ENCODE measurements at regions not wholly inside any gene's neighbourhood (a gene's known extent, or its start where the extent isn't known, plus 50 kb on each side); places are given as distances from the start of the nearest gene placed in this dataset.

DNA sequence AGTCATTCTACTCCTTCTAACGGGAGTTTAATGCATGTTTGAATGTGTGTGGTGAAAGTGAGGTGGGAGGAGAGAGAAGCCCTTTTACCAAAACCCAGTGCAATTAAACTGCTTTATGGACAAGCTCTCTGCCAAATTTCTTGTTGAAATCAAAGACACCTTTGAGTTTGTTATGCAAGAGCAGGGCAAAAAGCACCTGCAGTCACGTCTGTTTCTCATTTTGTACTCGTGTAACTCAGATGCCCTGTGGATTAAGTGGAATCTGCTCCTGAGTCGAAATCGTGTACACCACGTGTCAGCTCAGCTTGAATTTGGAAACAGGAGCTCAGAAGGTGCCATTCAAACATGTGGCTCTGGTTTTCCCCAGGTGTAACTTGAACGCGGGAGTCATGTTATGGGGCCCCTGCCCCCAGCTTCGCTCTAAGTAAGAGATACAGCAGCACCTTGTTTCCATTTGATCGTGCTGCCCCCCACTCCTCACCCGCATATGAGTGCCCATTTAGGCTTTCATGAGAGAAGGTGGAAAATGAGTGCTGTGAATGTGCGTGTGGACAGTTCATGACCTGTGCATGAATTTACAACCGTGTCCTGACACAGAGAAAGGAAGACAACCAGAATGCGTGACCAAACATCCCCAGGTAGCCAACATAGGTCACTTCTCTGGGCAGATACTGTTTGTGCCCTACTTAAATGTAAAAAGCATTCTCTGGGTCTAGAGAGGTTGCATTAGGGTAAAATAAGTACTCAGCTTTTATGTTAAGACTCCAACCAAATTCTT is 347.0 kb upstream of the SLC30A5 start:
- POLR2A ChIA-PET, result no interaction called here

DNA sequence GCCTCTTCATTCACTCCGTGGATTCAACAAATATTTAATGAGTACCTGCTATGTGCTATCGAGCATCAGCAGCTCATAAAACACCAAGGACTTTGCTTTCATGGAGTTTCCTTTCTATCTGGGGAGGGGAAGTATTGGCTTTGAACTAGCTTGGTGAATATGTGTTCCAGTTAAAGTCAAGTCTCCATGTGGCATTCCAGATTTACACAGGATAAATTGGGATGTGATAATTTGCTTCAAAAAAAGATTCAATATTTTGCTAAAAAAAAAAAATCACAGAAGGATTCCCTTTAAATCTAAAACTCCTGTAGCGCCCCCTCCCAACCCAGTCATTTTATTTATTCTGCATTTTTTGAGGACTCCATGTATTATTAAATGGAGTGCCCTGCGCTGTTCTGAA is 346.3 kb upstream of the SLC30A5 start:
- Mint-ChIP-seq H3K9me3 (peaks cover 5% of the 10 kb centered on the region), H3K27me3 (peaks cover 2% of the 10 kb centered on the region), H3K27ac (no peak overlapping the region), H3K4me3 (no peak overlapping the region), H3K36me3 (peaks cover 2% of the 10 kb centered on the region), H3K4me1 (peaks cover 5% of the 10 kb centered on the region)
- DNase-seq, result no peak
- no peak for ATAC-seq (ENCODE audit: low read depth)
- POLR2A ChIA-PET, result no interaction called here

More for the DNA sequence above, 347.0 kb upstream of the SLC30A5 start:
- no peak overlapping the region for H3K4me3 Mint-ChIP-seq
- no peak overlapping the region for H3K27ac Mint-ChIP-seq
- peaks cover 5% of the 10 kb centered on the region for H3K9me3 Mint-ChIP-seq
- ATAC-seq (ENCODE audit: low read depth) (no peak), DNase-seq (no peak)
- peaks cover 2% of the 10 kb centered on the region for H3K36me3 Mint-ChIP-seq
- H3K27me3 Mint-ChIP-seq, result peaks cover 2% of the 10 kb centered on the region
- H3K4me1 Mint-ChIP-seq, result peaks cover 5% of the 10 kb centered on the region

DNA sequence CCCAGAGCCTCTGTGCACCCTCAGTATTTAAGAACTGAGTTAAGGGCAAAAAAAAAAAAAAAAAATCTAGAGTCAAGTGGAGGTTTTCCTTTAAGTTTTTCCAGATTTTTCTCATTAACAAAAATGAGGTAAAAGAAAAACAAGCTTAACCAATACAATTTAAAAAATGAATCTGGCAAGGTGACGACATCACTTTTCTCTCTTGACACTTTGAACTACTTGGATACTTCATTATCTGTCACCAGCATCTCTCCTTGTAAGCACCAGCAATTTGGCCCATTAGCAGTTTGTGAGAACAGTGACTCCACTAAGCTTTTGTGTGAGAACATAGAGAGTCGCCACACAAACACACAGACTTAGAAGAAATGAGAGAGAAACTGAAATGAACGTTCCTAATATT is 345.7 kb upstream of the SLC30A5 start:
- H3K36me3 Mint-ChIP-seq, result peaks cover 2% of the 10 kb centered on the region
- no peak for DNase-seq
- no peak for ATAC-seq (ENCODE audit: low read depth)
- no peak overlapping the region for H3K4me3 Mint-ChIP-seq
- H3K27ac Mint-ChIP-seq, result no peak overlapping the region
- peaks cover 5% of the 10 kb centered on the region for H3K4me1 Mint-ChIP-seq
- peaks cover 5% of the 10 kb centered on the region for H3K9me3 Mint-ChIP-seq
- peaks cover 2% of the 10 kb centered on the region for H3K27me3 Mint-ChIP-seq
- POLR2A ChIA-PET, result no interaction called here

DNA sequence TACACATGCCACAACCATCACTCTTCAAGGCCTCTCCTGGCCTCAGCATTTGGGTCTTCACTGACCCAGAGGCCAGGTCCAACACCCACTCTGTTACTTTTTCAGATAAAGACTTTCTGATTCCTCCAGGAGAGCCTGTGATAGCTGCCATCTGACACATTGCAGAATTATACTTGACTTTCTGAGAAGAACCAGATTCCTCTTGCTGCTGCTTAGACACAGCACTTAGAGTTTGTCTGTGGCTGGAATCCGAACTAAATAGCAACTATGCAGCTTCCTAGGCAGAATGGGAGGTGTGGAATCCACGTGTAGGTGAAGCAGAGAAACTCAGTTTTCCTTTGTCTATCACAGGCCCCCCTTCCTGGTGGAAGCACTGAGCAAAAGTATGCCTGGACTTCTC is 344.7 kb upstream of the SLC30A5 start:
- Mint-ChIP-seq H3K9me3 (peaks cover 5% of the 10 kb centered on the region), H3K4me1 (peaks cover 5% of the 10 kb centered on the region), H3K27ac (no peak overlapping the region), H3K4me3 (no peak overlapping the region), H3K27me3 (no peaks in the 10 kb centered on the region), H3K36me3 (peaks cover 2% of the 10 kb centered on the region)
- DNase-seq (no peak), ATAC-seq (ENCODE audit: low read depth) (no peak)
- POLR2A ChIA-PET, result no interaction called here

DNA sequence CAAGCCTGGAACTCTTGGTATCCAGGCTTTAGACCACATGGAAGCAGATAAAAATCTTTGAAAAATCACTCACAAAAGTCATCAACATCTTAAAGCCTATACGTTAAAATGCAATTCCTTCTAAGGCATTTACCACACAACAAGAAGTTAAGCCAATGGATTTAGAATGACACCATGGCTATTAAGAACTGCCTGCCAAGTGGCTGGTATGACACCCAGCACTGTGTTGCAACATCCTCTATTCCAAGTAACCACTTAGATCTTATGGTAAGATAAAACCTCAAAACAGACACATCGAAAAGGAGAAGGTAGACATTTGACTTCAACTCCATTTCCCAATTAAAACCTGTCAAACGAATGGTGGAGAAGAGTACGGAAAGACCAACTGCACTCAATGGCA is 344.2 kb upstream of the SLC30A5 start:
- peaks cover 5% of the 10 kb centered on the region for H3K4me1 Mint-ChIP-seq
- DNase-seq (no peak), ATAC-seq (ENCODE audit: low read depth) (no peak)
- no peak overlapping the region for H3K4me3 Mint-ChIP-seq
- no peaks in the 10 kb centered on the region for H3K27me3 Mint-ChIP-seq
- POLR2A ChIA-PET, result no interaction called here
- peaks cover 5% of the 10 kb centered on the region for H3K9me3 Mint-ChIP-seq
- H3K27ac Mint-ChIP-seq, result no peak overlapping the region
- H3K36me3 Mint-ChIP-seq, result peaks cover 2% of the 10 kb centered on the region

DNA sequence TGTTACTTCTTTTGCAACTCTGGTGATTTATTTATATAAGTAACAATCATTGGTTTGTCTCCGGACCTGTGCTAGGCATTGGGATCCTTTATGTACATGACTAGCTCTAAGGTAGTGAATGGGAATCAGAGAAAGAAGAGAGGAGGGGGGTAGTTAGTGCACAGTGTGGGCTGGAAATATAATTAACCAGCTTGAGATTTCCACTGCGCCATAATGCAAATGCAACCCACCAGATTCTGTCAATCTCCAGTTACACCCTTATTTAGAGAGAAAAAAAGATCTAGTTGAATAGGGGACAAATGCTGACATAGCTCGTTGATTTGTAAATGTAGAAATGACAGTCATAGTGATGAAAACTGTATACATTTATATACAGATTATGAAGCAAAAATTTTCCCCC is 342.2 kb upstream of the SLC30A5 start:
- Mint-ChIP-seq H3K4me3 (no peak overlapping the region), H3K4me1 (peaks cover 3% of the 10 kb centered on the region), H3K27ac (no peak overlapping the region), H3K36me3 (peaks cover 2% of the 10 kb centered on the region), H3K27me3 (peaks cover 9% of the 10 kb centered on the region), H3K9me3 (peaks cover 5% of the 10 kb centered on the region)
- ATAC-seq (ENCODE audit: low read depth), result no peak
- no peak for DNase-seq
- POLR2A ChIA-PET, result no interaction called here

DNA sequence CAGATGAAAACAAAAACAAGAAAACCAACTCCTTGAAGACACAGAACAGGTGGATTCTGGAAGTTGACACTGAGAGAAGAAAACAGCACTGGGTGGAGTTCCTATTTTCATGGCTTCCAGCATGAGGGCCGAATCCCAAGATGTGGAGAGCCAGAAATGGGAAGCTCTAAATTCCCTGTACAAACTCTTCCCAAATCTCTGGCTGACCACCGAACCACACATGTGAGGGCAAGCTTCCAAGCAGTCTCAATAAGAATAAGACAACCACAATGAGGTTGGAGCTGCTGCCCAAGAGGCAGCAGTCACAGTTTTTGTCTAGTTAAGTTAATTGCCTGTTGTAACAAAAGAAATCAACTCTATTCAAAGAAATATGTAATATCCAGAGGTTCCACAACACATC is 339.3 kb upstream of the SLC30A5 start:
- H3K9me3 Mint-ChIP-seq, result peaks cover 5% of the 10 kb centered on the region
- POLR2A ChIA-PET, result no interaction called here
- H3K4me1 Mint-ChIP-seq, result peaks cover 3% of the 10 kb centered on the region

DNA sequence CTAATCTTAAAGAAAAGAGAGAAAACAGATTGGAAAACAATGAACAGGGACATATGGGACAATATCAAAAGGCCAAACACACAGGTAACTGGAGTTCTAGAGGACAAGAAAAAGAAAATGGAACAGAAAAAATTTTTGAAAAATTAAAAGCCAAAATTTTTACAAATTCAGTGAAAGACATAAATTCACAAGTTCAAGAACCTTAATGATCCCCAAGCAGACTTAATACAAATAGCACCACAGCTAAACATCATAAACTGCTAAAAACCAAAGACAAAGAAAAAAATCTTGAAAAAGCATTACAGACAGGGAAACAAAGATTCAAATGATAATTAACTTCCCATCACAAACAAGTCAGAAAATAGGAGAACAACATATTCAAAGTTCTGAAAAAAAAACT is 338.5 kb upstream of the SLC30A5 start:
- POLR2A ChIA-PET, result no interaction called here
- ATAC-seq (ENCODE audit: low read depth) (no peak), DNase-seq (no peak)
- H3K9me3 Mint-ChIP-seq, result peaks cover 3% of the 10 kb centered on the region
- no peak overlapping the region for H3K27ac Mint-ChIP-seq
- no peaks in the 10 kb centered on the region for H3K4me1 Mint-ChIP-seq
- H3K36me3 Mint-ChIP-seq, result no peaks in the 10 kb centered on the region
- H3K4me3 Mint-ChIP-seq, result no peak overlapping the region
- H3K27me3 Mint-ChIP-seq, result peaks cover 13% of the 10 kb centered on the region

More for the DNA sequence above, 339.3 kb upstream of the SLC30A5 start:
- Mint-ChIP-seq H3K27me3 (peaks cover 13% of the 10 kb centered on the region), H3K36me3 (peaks cover 2% of the 10 kb centered on the region), H3K4me3 (no peak overlapping the region), H3K27ac (no peak overlapping the region)
- DNase-seq, result no peak
- ATAC-seq (ENCODE audit: low read depth), result no peak

DNA sequence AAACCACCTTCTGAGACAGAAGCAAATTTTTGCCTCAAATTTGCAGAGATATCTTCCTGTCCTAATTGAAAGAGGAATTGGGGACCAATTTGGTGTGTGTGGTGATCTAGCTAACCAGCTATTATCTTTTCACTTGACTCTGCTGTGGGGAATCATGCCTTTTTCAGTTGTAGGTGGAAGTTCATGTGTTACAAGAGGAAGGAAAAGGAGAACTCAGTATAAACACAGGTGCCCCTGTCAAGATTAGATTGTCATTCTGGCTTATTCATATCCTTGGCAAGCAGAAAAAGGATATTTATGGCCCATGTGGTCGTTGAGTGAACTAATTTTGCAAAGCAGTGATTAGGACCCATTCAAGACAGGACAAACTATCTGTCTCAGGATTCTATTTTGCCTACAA is 336.8 kb upstream of the SLC30A5 start:
- Mint-ChIP-seq H3K27me3 (peaks cover 13% of the 10 kb centered on the region), H3K4me1 (no peaks in the 10 kb centered on the region), H3K36me3 (no peaks in the 10 kb centered on the region), H3K9me3 (no peaks in the 10 kb centered on the region), H3K4me3 (no peak overlapping the region), H3K27ac (no peak overlapping the region)
- ATAC-seq (ENCODE audit: low read depth) (no peak), DNase-seq (no peak)
- POLR2A ChIA-PET, result no interaction called here

DNA sequence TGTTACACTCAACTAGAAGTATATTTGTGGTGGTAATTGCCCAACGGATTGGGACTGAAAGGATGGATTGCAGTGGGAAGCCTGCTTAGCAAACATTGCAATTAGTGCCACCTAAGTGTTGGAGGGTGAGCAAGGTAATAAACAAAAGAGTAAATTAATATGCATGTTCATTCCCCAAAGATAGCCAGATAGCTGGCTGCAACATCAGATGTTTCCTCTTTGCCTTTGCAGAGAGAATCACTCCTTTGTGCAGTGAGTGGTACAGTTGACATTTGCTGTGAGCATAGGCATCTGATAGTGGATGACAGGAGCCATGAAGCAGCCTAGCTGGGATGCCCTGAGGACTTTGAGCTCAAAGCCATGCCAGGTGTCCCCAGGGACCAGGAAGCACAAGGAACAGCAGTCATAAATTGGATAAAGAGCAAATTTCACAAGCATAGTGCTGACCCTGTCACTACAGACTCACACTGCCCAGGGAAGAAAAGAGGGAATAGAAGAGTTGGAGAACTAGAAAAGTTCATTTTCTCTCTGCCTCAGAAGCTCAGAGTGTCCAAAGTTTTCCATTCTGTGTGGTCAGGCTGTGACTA is 336.1 kb upstream of the SLC30A5 start:
- no peaks in the 10 kb centered on the region for H3K36me3 Mint-ChIP-seq
- no peaks in the 10 kb centered on the region for H3K4me1 Mint-ChIP-seq
- POLR2A ChIA-PET, result no interaction called here
- peaks cover 13% of the 10 kb centered on the region for H3K27me3 Mint-ChIP-seq
- ATAC-seq (ENCODE audit: low read depth) (no peak), DNase-seq (no peak)
- H3K4me3 Mint-ChIP-seq, result no peak overlapping the region
- H3K27ac Mint-ChIP-seq, result no peak overlapping the region
- no peaks in the 10 kb centered on the region for H3K9me3 Mint-ChIP-seq

DNA sequence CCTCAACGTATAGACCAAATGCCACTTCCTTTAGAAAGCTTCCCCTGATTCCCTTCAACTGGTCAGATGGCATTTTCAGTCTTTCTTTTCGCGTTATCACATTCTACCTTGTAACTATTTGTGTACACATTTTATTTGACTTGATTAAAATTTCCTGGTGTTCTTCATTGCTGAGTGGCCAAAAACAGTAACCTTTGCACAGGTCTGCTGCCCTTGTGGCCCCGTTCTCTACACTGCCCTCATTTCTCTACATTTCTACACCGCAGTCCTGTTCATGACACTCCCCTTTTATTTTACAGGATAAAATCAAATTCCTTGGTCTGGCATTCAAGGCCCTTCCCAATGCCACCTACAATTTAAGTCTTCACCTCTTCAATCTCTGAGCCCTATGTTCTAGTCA is 334.2 kb upstream of the SLC30A5 start:
- Mint-ChIP-seq H3K36me3 (no peaks in the 10 kb centered on the region), H3K4me3 (no peak overlapping the region), H3K4me1 (no peaks in the 10 kb centered on the region), H3K27ac (no peak overlapping the region), H3K9me3 (peaks cover 2% of the 10 kb centered on the region), H3K27me3 (peaks cover 13% of the 10 kb centered on the region)
- DNase-seq (no peak), ATAC-seq (ENCODE audit: low read depth) (no peak)
- POLR2A ChIA-PET, result no interaction called here

DNA sequence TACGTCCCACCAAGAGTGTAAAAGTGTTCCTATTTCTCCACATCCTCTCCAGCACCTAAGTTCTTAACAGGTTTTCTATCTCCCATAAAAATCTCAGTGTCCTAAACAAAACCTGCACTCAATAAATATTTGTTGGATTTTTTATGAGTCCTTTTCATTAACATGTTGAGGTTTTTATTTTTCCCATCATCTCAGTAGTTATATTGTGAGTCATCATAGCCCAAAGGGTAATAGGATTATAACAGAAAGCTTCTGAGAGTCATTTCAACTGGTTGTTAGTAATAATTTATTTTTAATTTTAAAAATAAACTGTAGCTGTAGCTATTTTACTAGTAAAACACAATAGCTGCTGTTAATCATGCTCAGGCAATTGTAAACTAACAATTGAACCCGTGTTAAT is 331.6 kb upstream of the SLC30A5 start:
- Mint-ChIP-seq H3K27me3 (no peaks in the 10 kb centered on the region), H3K4me3 (no peak overlapping the region), H3K4me1 (no peaks in the 10 kb centered on the region), H3K27ac (no peak overlapping the region), H3K9me3 (peaks cover 3% of the 10 kb centered on the region), H3K36me3 (no peaks in the 10 kb centered on the region)
- ATAC-seq (ENCODE audit: low read depth) (no peak), DNase-seq (no peak)
- POLR2A ChIA-PET, result no interaction called here

DNA sequence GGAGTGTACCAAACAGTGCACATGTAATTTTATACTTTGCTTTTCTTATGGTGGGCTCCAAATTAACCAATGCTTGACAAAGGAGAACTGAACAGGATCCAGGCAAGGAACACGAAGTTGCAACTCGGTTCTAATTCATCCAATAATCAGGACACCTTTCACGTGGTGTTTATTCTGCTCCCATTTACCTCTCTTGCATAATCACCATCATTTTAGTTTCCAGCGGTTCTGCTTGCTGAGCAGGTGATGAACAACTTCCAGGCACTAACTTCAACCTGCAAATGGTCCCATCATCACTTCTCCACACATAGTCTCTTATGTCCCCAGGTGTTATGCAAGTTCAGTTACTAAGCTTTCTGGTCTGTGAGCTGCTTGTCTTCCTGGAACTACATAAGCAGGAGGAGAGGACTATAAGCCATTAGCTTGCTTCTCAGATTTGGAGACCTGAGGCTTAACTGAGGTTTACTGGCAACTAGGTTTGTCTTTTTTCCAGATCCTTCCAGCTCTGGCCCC is 326.8 kb upstream of the SLC30A5 start:
- no peaks in the 10 kb centered on the region for H3K27me3 Mint-ChIP-seq
- no peaks in the 10 kb centered on the region for H3K36me3 Mint-ChIP-seq
- H3K27ac Mint-ChIP-seq, result no peak overlapping the region
- no peak overlapping the region for H3K4me3 Mint-ChIP-seq
- ATAC-seq (ENCODE audit: low read depth) (no peak), DNase-seq (no peak)
- POLR2A ChIA-PET, result no interaction called here
- H3K4me1 Mint-ChIP-seq, result peaks cover 1% of the 10 kb centered on the region
- peaks cover 3% of the 10 kb centered on the region for H3K9me3 Mint-ChIP-seq

DNA sequence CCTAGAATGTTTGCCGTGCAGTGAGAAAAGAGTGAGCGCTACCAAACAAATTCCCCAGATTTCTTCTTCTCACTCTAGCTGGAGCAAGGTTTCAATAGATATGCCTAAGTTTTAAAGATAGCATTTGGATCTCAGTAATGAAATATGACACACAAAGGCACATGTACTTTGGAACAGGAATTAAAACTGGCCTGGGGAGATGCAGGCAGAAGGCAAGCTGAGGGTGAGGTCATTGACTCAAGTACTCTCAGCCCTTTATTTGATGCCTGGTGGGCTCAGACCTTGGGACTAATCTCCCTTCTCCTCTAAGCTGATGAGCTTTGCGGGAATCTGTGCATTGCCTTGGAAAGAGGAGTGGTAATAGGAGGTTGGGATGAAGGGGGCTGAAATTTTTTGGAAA is 323.3 kb upstream of the SLC30A5 start:
- Mint-ChIP-seq H3K4me3 (no peak overlapping the region), H3K27me3 (no peaks in the 10 kb centered on the region), H3K27ac (no peak overlapping the region)

More for the DNA sequence above, 323.3 kb upstream of the SLC30A5 start:
- peaks cover 6% of the 10 kb centered on the region for H3K9me3 Mint-ChIP-seq
- no peaks in the 10 kb centered on the region for H3K36me3 Mint-ChIP-seq
- no peak for DNase-seq
- H3K4me1 Mint-ChIP-seq, result peaks cover 1% of the 10 kb centered on the region
- ATAC-seq (ENCODE audit: low read depth), result no peak
- POLR2A ChIA-PET, result no interaction called here

Data from activated naive CD8-positive, alpha-beta T cell treated with anti-CD3 and anti-CD28 coated beads, Interleukin-2, amount 10 ng/mL, durations not matched to agents 7 days and 5 days (primary cell).